ENCODE measurements at regions not wholly inside any gene's neighbourhood (a gene's known extent, or its start where the extent isn't known, plus 50 kb on each side); places are given as distances from the start of the nearest gene placed in this dataset.

DNA sequence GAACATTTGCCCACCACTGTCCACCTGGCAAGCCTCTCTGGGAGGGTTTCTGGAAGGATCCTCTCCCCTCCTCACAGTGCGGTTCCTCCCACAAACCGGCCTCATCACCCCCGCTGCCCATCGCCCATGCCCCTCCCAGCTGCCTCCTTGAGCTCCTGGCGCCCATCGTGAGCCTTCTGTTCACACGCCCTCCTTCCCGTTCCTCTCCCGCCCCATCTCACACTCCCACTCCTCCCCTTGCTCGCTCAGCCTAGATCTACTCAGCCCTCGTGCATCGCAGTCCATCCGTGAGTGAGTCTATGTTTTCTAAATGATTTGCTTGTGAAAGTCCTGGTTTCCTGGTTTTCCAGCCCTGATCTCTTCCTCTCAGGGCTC, 119.1 kb upstream of the C1orf174 start:
- Histone ChIP-seq H3K23ac (ENCODE audit: low read depth, low read length) (no peak overlapping the region), H3K56ac (ENCODE audit: extremely low read depth, insufficient read depth, low read length) (no peak overlapping the region), H3K36me3 (ENCODE audit: control insufficient read depth, insufficient read depth, low read length) (no peaks in the 10 kb centered on the region), H3K4me3 (ENCODE audit: insufficient read depth, low read depth, low read length) (no peak overlapping the region), H3K9me1 (ENCODE audit: insufficient read depth, low read length) (no peaks in the 10 kb centered on the region), H3K4me1 (ENCODE audit: control insufficient read depth, insufficient read depth, low read length) (no peaks in the 10 kb centered on the region), H4K91ac (ENCODE audit: insufficient read depth, low read depth, low read length) (no peak overlapping the region), H3K18ac (ENCODE audit: low read depth, low read length) (no peak overlapping the region), H3K4ac (ENCODE audit: low read depth, low read length) (no peak overlapping the region), H3K9me3 (ENCODE audit: control insufficient read depth, insufficient read depth, low read length) (peaks cover 54% of the 10 kb centered on the region), H3K79me1 (ENCODE audit: low read depth in 1 of 2, low read length in 2 of 2) (no peaks in the 10 kb centered on the region), H2BK20ac (ENCODE audit: low read depth, low read length) (no peak overlapping the region), H2AFZ (replicated peaks; ENCODE audit: low read length, poor library complexity) (no peak overlapping the region), H4K5ac (ENCODE audit: low read depth, low read length) (no peak overlapping the region), H2AK9ac (replicated peaks; ENCODE audit: low read depth, low read length, poor library complexity) (no peak overlapping the region), H3K27ac (ENCODE audit: insufficient read depth, low read length) (no peak overlapping the region), H3K9ac (ENCODE audit: low read depth, low read length) (no peak overlapping the region), H2BK5ac (ENCODE audit: low read depth, low read length, poor library complexity, severe bottlenecking) (no peak overlapping the region), H4K20me1 (ENCODE audit: insufficient read depth, low read length) (no peaks in the 10 kb centered on the region), H2BK120ac (ENCODE audit: low read depth, low read length) (no peak overlapping the region), H2AK5ac (ENCODE audit: low read depth, low read length) (no peak overlapping the region), H3K14ac (replicated peaks; ENCODE audit: low read depth, low read length) (no peak overlapping the region), H4K8ac (ENCODE audit: low read depth in 2 of 2, low read length in 2 of 2) (no peak overlapping the region), H2BK15ac (ENCODE audit: low read depth, low read length) (no peak overlapping the region), H3K4me2 (ENCODE audit: low read depth, low read length) (no peak overlapping the region), H3K27me3 (ENCODE audit: control insufficient read depth, insufficient read depth, low read length) (no peaks in the 10 kb centered on the region)
- ATAC-seq (ENCODE audit: low read depth) (no peak), DNase-seq (no peak)
- intact Hi-C loops (cut with micrococcal nuclease) = no loop called here
- dilution Hi-C loops (cut with HindIII; ENCODE audit: low sequenced_read_pairs, unreplicated experiment) = no loop called here
- no peak for TF ChIP-seq MAFK (IDR thresholded peaks at IDR 0.05; ENCODE audit: low read depth, low read length)
- TF ChIP-seq FOS (IDR thresholded peaks at IDR 0.05; ENCODE audit: low read depth, low read length) = no peak
- no peak for TF ChIP-seq POLR2A (IDR thresholded peaks at IDR 0.05; ENCODE audit: low read depth, low read length)
- no peak for TF ChIP-seq MAZ (IDR thresholded peaks at IDR 0.05; ENCODE audit: borderline replicate concordance, low read depth, low read length)
- TF ChIP-seq RCOR1 (IDR thresholded peaks at IDR 0.05; ENCODE audit: insufficient replicate concordance, low read length) = no peak
- TF ChIP-seq SMC3 (IDR thresholded peaks at IDR 0.05; ENCODE audit: low read depth, low read length) = no peak
- no peak for TF ChIP-seq NFE2L2 (IDR thresholded peaks at IDR 0.05; ENCODE audit: low read depth, low read length)
- in situ Hi-C loops (cut with MboI; ENCODE audit: low sequenced_read_pairs) = no loop called here
- BruUV-seq (replicated peaks) = no TSS peak
- 60% methylated on average over 4 of the region's 13 CpGs; no CpG with 5 or more reads in 1 of the 2 experiments for WGBS, 2 experiments (ENCODE audit: extremely low coverage in 2 of 2, insufficient read length in 1 of 2)
- ChIA-PET CTCF (interaction anchor here (0.6 kb wide), 1 partner anchor 20 kb away, joined by 5 read pairs; no protein-coding TSS in a partner anchor), POLR2A (ENCODE audit: unreplicated experiment) (no interaction called here)
